ENCODE measurements at regions not wholly inside any gene's neighbourhood (a gene's known extent, or its start where the extent isn't known, plus 50 kb on each side); places are given as distances from the start of the nearest gene placed in this dataset.

DNA sequence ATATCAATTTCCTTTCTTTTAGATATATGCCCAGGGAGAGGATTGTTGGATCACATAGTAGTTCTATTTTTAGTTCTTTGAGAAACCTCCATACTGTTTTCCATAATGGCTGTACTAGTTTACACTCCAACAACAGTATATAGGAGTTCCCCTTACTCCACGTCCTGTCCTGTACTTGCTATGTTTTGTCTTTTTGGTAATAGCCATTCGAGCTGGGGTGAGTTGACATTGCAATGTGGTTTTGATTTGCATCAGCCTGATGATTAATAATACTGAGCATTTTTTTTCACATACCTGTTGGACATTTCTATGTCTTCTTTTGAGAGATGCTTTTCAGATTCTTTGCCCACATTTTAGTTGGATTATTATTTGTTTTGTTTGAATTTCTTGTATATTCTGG is 445.9 kb downstream of the NTRK2 start:
- TF ChIP-seq, protein P1, sequence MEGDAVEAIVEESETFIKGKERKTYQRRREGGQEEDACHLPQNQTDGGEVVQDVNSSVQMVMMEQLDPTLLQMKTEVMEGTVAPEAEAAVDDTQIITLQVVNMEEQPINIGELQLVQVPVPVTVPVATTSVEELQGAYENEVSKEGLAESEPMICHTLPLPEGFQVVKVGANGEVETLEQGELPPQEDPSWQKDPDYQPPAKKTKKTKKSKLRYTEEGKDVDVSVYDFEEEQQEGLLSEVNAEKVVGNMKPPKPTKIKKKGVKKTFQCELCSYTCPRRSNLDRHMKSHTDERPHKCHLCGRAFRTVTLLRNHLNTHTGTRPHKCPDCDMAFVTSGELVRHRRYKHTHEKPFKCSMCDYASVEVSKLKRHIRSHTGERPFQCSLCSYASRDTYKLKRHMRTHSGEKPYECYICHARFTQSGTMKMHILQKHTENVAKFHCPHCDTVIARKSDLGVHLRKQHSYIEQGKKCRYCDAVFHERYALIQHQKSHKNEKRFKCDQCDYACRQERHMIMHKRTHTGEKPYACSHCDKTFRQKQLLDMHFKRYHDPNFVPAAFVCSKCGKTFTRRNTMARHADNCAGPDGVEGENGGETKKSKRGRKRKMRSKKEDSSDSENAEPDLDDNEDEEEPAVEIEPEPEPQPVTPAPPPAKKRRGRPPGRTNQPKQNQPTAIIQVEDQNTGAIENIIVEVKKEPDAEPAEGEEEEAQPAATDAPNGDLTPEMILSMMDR (IDR thresholded peaks at IDR 0.05; ENCODE audit: low read length), result no peak
- TF ChIP-seq EZH2 (IDR thresholded peaks at IDR 0.05; ENCODE audit: borderline replicate concordance, low read length), result no peak
